Activated CD8-positive, alpha-beta T cell treated with anti-CD3 and anti-CD28 coated beads, Interleukin-2, amount 10 ng/mL, durations not matched to agents 7 days and 5 days (primary cell): ENCODE measurements at regions not wholly inside any gene's neighbourhood (a gene's known extent, or its start where the extent isn't known, plus 50 kb on each side); places are given as distances from the start of the nearest gene placed in this dataset.

ENCODE experiments used
- ATAC-seq: fragments of 150-1000 bp; cut with Tn5 transposase; one replicate; pipeline ENCODE4 v1.10.0; 2021; ENCODE audit warnings: moderate library complexity
- CTCF ChIA-PET: fragments of 350-600 bp; sonication (Branson Sonifier 250); formaldehyde crosslinking; loops from one replicate; lab custom pipeline; 2021; ENCODE audit warnings: antibody characterized with exemption; lab: Charles Lee
- POLR2A ChIA-PET: fragments of 350-600 bp; sonication (Branson Sonifier 250); formaldehyde crosslinking; loops from one replicate; lab custom pipeline; 2021; ENCODE audit warnings: antibody characterized with exemption; lab: Charles Lee
- DNase-seq: peaks from one replicate; pipeline ENCODE4 v3.0.0-alpha.2; 2020
- H3K27ac Mint-ChIP-seq: one replicate; pipeline ENCODE4 v1.8.0; 2021; ENCODE audit warnings: mild to moderate bottlenecking, mixed read lengths
- H3K27me3 Mint-ChIP-seq: one replicate; pipeline ENCODE4 v1.8.0; 2021; ENCODE audit warnings: low read depth, mixed read lengths
- H3K36me3 Mint-ChIP-seq: one replicate; pipeline ENCODE4 v1.8.0; 2021; ENCODE audit warnings: low read depth, mixed read lengths
- H3K4me1 Mint-ChIP-seq: one replicate; pipeline ENCODE4 v1.8.0; 2021; ENCODE audit warnings: low read depth, mixed read lengths
- H3K4me3 Mint-ChIP-seq: one replicate; pipeline ENCODE4 v1.8.0; 2021; ENCODE audit warnings: mild to moderate bottlenecking, mixed read lengths
- H3K9me3 Mint-ChIP-seq: one replicate; pipeline ENCODE4 v1.8.0; 2022; ENCODE audit warnings: mixed read lengths; ENCODE audit not compliant: insufficient read depth

- no peak for DNase-seq
- Mint-ChIP-seq H3K4me3 (no peak overlapping the region), H3K9me3 (no peaks in the 10 kb centered on the region), H3K4me1 (no peaks in the 10 kb centered on the region), H3K36me3 (no peaks in the 10 kb centered on the region), H3K27me3 (no peaks in the 10 kb centered on the region), H3K27ac (no peak overlapping the region)
- ChIA-PET CTCF (no interaction called here), POLR2A (no interaction called here)
- no peak for ATAC-seq
These were observed 147.4 kb downstream of the TMEM132E start for GRCh38 chr17:34726536-34727384.

GRCh38 chr17:34725725-34726124 lies 146.3 kb downstream of the TMEM132E start:
- ChIA-PET CTCF (no interaction called here), POLR2A (no interaction called here)
- Mint-ChIP-seq H3K36me3 (no peaks in the 10 kb centered on the region), H3K27me3 (no peaks in the 10 kb centered on the region), H3K4me3 (no peak overlapping the region), H3K27ac (no peak overlapping the region), H3K9me3 (no peaks in the 10 kb centered on the region), H3K4me1 (no peaks in the 10 kb centered on the region)
- DNase-seq (no peak), ATAC-seq (no peak)

GRCh38 chr17:34725008-34725407 lies 145.6 kb downstream of the TMEM132E start:
- ATAC-seq (no peak), DNase-seq (no peak)
- no peak overlapping the region for H3K4me3 Mint-ChIP-seq
- H3K27me3 Mint-ChIP-seq, result no peaks in the 10 kb centered on the region
- H3K27ac Mint-ChIP-seq, result no peak overlapping the region
- no peaks in the 10 kb centered on the region for H3K9me3 Mint-ChIP-seq
- ChIA-PET CTCF (no interaction called here), POLR2A (no interaction called here)
- H3K36me3 Mint-ChIP-seq, result no peaks in the 10 kb centered on the region
- H3K4me1 Mint-ChIP-seq, result no peaks in the 10 kb centered on the region

GRCh38 chr17:34723875-34724274 lies 144.5 kb downstream of the TMEM132E start:
- ChIA-PET POLR2A (no interaction called here), CTCF (no interaction called here)
- DNase-seq, result no peak
- H3K4me3 Mint-ChIP-seq, result no peak overlapping the region
- no peak for ATAC-seq
- H3K4me1 Mint-ChIP-seq, result no peaks in the 10 kb centered on the region
- H3K36me3 Mint-ChIP-seq, result no peaks in the 10 kb centered on the region
- no peak overlapping the region for H3K27ac Mint-ChIP-seq
- H3K9me3 Mint-ChIP-seq, result no peaks in the 10 kb centered on the region
- H3K27me3 Mint-ChIP-seq, result no peaks in the 10 kb centered on the region

- DNase-seq, result no peak
- no peak for ATAC-seq
- no peaks in the 10 kb centered on the region for H3K9me3 Mint-ChIP-seq
- H3K27me3 Mint-ChIP-seq, result no peaks in the 10 kb centered on the region
- ChIA-PET POLR2A (no interaction called here), CTCF (no interaction called here)
- no peaks in the 10 kb centered on the region for H3K4me1 Mint-ChIP-seq
- no peak overlapping the region for H3K27ac Mint-ChIP-seq
- H3K36me3 Mint-ChIP-seq, result no peaks in the 10 kb centered on the region
- H3K4me3 Mint-ChIP-seq, result no peak overlapping the region
These were observed 141.9 kb downstream of the TMEM132E start for GRCh38 chr17:34721326-34721725.

- CTCF ChIA-PET, result no interaction called here
These were observed 141.4 kb downstream of the TMEM132E start for GRCh38 chr17:34720760-34721159.

GRCh38 chr17:34719569-34719968 lies 140.2 kb downstream of the TMEM132E start:
- Mint-ChIP-seq H3K4me1 (no peaks in the 10 kb centered on the region), H3K27ac (no peak overlapping the region), H3K9me3 (no peaks in the 10 kb centered on the region), H3K27me3 (no peaks in the 10 kb centered on the region), H3K36me3 (no peaks in the 10 kb centered on the region), H3K4me3 (no peak overlapping the region)
- DNase-seq (no peak), ATAC-seq (no peak)
- ChIA-PET POLR2A (no interaction called here), CTCF (no interaction called here)

More at GRCh38 chr17:34720760-34721159, 141.4 kb downstream of the TMEM132E start:
- POLR2A ChIA-PET, result no interaction called here
- Mint-ChIP-seq H3K4me3 (no peak overlapping the region), H3K9me3 (no peaks in the 10 kb centered on the region), H3K36me3 (no peaks in the 10 kb centered on the region), H3K27me3 (no peaks in the 10 kb centered on the region), H3K27ac (no peak overlapping the region), H3K4me1 (no peaks in the 10 kb centered on the region)
- DNase-seq, result no peak
- no peak for ATAC-seq

- DNase-seq (no peak), ATAC-seq (no peak)
- no peak overlapping the region for H3K4me3 Mint-ChIP-seq
- no peaks in the 10 kb centered on the region for H3K9me3 Mint-ChIP-seq
- no peaks in the 10 kb centered on the region for H3K27me3 Mint-ChIP-seq
- ChIA-PET CTCF (no interaction called here), POLR2A (no interaction called here)
- H3K36me3 Mint-ChIP-seq, result no peaks in the 10 kb centered on the region
- no peak overlapping the region for H3K27ac Mint-ChIP-seq
- H3K4me1 Mint-ChIP-seq, result no peaks in the 10 kb centered on the region
These were observed 137.7 kb downstream of the TMEM132E start for GRCh38 chr17:34717092-34717491.

- Mint-ChIP-seq H3K27ac (no peak overlapping the region), H3K4me1 (no peaks in the 10 kb centered on the region), H3K36me3 (no peaks in the 10 kb centered on the region), H3K27me3 (no peaks in the 10 kb centered on the region), H3K9me3 (no peaks in the 10 kb centered on the region), H3K4me3 (no peak overlapping the region)
- no peak for ATAC-seq
- CTCF ChIA-PET, result no interaction called here
- DNase-seq, result no peak
- POLR2A ChIA-PET, result no interaction called here
These were observed 136.9 kb downstream of the TMEM132E start for GRCh38 chr17:34716291-34716690.

- ChIA-PET CTCF (no interaction called here), POLR2A (no interaction called here)
- ATAC-seq (no peak), DNase-seq (no peak)
- H3K4me3 Mint-ChIP-seq, result no peak overlapping the region
- no peaks in the 10 kb centered on the region for H3K4me1 Mint-ChIP-seq
- H3K27me3 Mint-ChIP-seq, result no peaks in the 10 kb centered on the region
- H3K9me3 Mint-ChIP-seq, result no peaks in the 10 kb centered on the region
- no peaks in the 10 kb centered on the region for H3K36me3 Mint-ChIP-seq
- H3K27ac Mint-ChIP-seq, result no peak overlapping the region
These were observed 136.1 kb downstream of the TMEM132E start for GRCh38 chr17:34715504-34715903.

GRCh38 chr17:34714475-34715410 lies 135.4 kb downstream of the TMEM132E start:
- no peak for DNase-seq
- no peak for ATAC-seq
- ChIA-PET CTCF (no interaction called here), POLR2A (no interaction called here)
- no peaks in the 10 kb centered on the region for H3K9me3 Mint-ChIP-seq
- no peaks in the 10 kb centered on the region for H3K27me3 Mint-ChIP-seq
- no peaks in the 10 kb centered on the region for H3K4me1 Mint-ChIP-seq
- H3K27ac Mint-ChIP-seq, result no peak overlapping the region
- H3K36me3 Mint-ChIP-seq, result no peaks in the 10 kb centered on the region
- no peak overlapping the region for H3K4me3 Mint-ChIP-seq

- ATAC-seq, result no peak
- H3K27ac Mint-ChIP-seq, result no peak overlapping the region
- DNase-seq, result no peak
- no peaks in the 10 kb centered on the region for H3K27me3 Mint-ChIP-seq
- H3K9me3 Mint-ChIP-seq, result no peaks in the 10 kb centered on the region
- no peak overlapping the region for H3K4me3 Mint-ChIP-seq
- H3K4me1 Mint-ChIP-seq, result no peaks in the 10 kb centered on the region
- H3K36me3 Mint-ChIP-seq, result no peaks in the 10 kb centered on the region
- ChIA-PET CTCF (no interaction called here), POLR2A (no interaction called here)
These were observed 134.3 kb downstream of the TMEM132E start for GRCh38 chr17:34713687-34714086.
